Non-pigmented ciliary epithelial cell (primary cell): ENCODE measurements at regions not wholly inside any gene's neighbourhood (a gene's known extent, or its start where the extent isn't known, plus 50 kb on each side); places are given as distances from the start of the nearest gene placed in this dataset.
A peak's percentile ranks its signal among the peaks of the same experiment; 100 is the strongest.
"Not testable (repeated sequence)": the region's sequence is repeated elsewhere in the genome, so short reads cannot be mapped to it uniquely, and the experiment has no call there.

Source experiments
- DNase-seq: peaks from one replicate; pipeline ENCODE4 v3.0.0-alpha.2; 2010; ENCODE audit warnings: low read depth

DNA sequence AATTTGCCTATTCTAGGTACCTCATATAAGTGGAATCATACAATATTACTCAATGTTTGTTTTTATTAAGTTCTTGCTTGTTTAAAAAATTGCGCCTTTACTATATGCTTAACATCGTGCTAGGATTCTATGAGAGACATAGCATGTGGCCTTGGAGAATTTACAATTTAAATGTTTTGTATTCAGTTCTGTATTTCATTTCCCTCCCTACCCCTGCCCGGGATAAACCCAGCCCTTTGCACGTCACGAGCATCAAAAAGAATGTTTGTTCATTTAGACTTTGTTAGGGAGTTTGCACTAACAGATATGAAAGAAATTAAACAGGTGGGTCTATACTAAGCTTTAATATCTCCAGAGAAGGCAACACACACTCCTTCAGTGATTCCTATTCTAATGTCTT is 75.7 kb downstream of the C18orf54 start:
- no peak for DNase-seq

- DNase-seq, result no peak
Observed at GRCh38 chr18:54433857-54434256, 76.2 kb downstream of the C18orf54 start.

DNA sequence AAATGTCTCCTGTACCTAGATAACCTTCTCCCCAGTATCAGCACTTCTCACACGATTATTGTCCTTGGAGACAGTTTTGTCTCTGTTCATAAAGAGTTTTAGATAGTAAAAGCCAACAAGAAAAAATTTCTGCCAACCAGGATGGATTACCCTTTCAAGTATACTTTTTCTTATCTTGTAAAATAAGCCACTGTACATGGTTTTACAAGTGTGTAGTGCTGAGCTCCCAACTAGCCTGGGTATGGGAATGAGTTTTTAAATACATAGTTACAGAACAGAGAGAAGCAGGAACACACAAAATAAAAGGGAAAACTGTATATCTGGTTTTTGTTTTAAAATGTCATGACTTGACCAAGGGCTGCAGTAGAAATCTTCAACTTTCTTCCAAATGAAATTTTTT is 76.7 kb downstream of the C18orf54 start:
- DNase-seq, result no peak

- no peak for DNase-seq
Observed at GRCh38 chr18:54436501-54436900, 78.8 kb downstream of the C18orf54 start.

DNA sequence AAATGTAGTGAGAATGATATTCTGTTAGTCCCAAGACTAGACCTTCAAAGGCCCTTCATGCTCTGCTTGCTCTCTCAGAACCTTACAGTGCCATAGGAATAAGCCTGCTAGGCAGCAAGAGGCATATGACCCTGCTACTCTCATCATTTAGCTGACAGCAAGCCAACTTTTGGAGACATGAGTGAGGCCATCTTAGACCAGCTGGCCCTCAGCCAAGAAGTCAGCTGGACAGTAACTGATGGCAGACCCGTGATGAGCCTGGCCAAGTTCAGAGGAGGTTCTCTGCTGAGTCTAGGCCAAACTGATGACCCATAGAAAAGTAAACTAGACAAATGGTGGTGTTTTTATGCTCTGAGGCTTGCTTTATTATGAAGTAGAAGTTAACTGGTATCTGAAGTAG is 82.6 kb downstream of the C18orf54 start:
- DNase-seq, result no peak

DNA sequence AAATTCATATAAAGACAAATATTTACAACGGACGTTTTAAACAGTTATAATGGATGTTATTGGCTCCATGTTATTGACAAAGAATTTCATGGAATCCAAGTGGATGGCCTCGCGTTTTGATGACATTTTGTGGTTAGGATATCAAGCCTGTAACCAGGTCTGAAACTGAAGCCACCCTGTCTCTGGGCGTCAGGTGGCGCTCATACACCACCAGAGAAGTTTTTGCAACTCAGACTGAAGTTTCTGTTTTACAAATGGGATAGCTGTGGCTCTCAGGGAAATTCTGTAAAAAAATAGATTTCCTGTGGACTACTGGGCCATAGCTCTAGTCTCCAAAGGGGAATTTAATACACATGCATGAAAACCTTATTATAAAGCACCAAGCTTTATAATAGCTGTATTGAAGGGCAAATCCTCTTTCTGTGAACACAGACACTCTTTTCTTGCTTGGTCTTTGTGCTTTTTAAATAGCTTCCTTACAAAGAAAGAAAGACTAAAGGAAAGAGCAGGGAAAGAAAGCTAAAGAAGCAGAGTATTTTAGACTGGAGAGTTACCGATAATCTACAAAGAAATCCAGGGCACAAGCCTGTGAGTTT is 86.7 kb downstream of the C18orf54 start:
- DNase-seq, result peak; percentile 32

DNA sequence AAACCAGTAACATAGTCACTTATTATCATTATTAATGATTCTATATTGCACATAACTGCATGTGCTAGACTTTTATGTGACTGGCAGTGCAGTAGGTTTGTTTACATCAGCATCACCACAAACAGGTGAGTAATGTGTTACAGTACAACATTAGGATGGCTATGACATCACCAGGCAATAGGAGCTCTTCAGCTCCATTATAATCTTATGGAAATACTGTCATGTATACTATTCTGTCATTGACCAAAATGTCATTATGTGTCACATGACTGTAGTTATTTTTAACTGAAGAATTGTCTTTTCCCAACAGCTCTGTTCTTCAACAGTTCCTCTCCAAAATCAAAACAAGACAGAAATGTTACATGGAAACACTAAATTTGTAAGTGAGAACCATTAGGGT is 96.3 kb downstream of the C18orf54 start:
- DNase-seq, result no peak

DNA sequence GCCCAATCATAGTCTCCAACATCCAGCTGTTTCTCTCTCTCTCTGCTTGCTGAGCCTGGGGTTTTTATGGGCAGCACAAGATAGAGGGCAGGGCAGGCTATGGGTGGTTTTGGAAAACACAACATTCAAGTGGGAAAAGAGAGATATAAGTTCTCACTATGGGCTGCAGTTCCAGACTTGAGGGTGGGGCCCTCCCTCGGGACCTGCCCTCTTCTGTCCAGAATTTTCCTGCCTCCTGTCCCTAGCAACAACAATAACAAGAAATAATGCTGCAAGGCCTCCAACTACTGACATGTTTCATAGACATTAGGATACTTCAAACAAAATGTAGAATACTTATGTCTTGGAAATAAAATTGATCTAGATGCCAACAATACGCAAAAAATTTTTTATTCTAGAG is 107.8 kb downstream of the C18orf54 start:
- DNase-seq, result no peak

DNA sequence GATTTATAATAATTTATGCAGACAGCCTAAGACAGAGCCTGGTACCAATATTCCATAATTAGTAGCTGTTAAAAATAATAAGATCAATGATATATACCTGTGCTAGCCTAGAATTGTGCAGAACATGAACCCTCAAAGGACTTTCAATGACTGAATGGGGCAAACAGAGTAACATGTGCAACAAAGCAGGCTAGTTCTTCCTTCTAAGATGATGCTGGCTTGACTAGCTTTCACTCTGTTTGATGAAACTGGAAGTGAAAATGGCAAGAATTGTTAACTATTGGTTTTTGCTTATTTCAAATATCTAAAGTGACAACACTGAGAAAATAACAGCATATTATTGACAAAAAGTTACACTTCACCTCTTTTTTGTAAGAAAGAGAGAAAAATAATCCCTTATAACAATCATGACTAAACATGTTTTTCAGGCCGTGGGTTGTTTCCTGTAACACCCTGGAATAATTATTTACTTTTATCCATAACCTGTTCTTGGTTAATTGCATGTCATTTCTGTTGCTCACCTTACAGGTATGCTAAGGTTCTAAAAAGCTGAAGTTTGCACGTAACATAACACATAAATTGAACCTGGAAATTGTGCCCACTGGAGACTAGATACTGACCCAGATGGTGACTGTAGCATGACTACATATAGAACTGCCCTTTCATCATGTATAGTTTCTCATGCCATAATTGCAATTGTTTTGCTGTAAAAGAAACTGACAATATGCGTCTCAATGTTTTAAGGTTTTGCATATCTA is 108.7 kb downstream of the C18orf54 start:
- no peak for DNase-seq

DNA sequence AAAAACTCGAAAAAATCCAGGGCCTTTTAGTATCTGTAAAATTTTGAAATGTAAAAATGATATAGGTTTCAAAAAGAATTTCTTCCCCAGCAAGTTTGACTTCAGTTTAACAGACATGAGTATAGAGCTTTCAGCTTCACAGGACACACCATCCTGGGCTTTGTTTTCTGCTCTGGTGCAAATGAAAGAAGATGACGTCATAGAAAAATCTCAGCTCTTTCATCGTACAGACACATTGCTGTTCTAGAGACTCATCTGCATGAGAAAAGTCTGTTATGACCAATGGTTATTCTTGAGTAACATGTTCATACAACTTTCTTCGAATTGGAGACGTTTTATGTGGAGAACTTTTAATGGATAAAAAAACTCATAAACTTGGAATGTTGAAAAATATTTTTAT is 111.7 kb upstream of the DYNAP start:
- DNase-seq, result no peak

DNA sequence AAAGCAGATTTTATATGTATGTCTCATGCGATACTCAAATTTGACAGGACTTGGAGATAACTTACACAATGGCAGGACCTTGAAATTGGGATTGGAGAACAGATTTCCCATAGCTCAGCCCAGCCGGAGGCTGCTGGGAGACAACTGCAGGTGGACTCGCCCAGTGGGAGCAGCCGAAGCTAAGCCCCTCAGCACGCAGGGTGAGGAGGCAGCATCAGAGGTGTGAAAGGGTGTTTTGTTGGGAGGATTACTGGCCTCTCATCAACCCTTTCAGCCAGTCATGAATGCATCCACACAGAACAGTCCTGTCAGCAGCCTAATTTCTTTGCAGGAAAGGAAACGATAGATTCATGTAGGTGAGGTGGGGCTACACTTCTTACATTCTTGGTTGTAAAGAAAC is 110.4 kb upstream of the DYNAP start:
- no peak for DNase-seq

DNA sequence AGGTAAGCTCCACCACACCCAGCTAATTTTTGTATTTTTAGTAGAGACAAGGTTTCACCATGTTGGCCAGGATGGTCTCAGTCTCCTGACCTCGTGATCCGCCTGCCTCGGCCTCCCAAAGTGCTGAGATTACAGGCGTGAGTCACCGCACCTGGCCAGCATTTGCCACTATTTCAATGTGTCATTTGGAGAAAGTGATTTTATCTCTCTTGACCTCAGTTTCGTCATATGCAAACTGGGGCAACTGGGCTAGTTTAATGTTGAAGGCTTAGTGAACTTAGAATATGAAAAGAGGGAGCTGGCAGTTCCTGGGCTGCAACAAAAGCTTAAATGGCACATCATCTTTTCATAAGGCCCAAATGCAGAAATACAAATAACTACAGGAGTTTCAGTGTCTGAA is 88.6 kb upstream of the DYNAP start:
- not testable (repeated sequence) for DNase-seq

DNA sequence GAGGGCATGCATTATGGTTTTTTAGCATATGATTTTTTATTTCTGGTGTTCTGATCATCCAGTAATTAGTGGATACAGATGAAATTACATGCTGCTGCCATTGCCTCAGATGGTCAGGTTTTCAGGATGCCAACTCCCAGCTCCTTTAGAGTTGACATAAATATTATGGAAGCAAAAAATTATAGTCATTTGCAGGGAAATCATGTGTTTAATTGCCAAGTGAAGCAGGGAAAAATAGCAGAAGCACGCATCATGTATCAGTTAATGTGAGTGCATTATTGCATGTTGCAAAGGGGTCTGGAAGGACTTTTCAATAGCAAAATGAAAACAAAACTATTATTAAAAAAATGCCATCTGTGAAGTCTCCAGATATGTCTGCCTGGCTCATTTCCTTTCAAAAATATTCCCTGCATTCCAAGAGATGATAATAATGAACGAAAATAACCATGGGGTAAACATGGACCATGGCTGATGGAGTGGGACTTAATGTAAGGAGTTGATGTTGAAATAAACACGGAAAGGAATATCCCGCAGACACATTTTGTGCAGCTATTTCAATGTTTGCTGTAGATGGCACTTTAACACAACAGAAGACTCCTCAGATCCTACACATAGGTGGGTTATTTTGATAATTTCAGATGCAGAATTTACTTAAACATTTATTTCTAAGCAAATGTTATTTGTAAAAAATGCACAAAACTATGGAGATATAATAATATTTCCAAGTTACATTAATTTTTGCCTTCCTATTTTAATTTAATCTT is 87.7 kb upstream of the DYNAP start:
- DNase-seq, result no peak

DNA sequence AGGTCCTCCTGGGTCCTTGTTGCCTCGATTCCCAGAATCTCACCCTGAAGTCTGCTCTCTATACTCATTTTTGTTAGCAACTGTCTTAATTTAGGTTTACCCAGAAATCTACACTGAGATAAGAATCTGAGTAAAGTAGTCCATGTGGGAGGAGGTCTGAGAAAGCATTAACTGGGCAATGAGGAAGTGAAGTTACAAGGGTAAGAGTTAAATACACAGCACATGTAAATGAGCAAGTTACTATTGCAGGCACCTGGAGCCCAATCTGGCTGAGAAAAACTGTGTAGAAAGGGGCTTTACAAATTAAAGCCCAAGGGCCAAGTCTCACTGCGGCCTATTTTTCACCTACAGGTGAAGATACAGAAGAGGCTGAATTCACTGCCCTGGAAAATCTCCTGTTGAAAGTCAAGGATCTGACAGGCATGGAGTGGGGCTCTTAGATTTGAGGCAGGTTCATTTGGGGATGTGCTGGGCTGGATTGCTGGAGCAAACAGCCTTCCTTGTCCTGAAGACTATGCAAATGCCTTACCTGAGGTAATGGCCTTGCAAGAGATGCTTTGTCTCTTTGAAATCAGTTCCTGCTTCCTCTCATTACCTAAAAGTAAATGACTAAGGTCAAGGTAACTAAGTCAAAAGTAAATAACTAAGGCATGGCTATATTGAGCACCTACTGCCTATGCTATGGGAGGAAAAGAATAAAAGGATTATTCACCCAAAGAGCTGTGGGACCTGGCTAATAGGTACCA is 84.4 kb upstream of the DYNAP start:
- DNase-seq, result no peak

GRCh38 chr18:54509793-54510192 is 81.3 kb upstream of the DYNAP start:
- DNase-seq, result no peak

DNA sequence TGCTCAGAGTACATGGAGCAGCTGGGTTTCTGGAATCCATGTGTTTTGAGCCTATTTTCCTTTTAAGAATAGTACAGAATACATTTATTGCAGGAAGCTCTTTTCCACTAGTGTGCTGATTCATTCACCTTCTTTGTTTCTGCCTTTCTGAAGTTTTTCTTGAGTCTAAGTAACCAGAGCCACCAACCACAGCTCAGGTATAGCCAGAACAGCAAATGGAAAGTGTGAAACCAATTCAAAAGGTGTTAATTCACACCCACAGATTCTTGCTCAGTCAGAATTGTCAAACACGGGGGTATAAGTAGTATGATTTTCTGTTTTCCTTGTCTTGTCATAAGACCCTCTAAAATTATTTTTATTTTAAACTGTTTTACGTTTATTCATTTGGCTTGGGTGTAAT is 75.9 kb upstream of the DYNAP start:
- no peak for DNase-seq

DNA sequence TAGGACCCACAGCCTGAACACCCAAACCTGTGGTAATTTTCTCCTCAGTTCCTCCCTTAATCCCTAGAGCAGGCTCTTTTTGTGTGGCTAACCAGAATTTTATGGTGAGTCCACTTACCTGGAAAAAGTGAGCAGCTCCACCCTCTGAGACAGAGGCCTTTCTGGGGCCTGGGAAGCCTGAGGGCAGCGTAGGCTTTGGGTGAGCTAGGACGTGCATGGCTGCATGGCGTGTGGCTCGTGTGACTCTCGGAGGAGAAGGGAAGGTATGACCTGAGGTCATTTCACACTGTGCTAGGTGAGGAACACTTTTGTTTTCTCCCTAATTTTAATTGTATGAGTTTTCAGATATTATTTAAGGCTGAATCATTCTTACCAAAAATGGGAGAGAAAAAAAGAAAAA is 73.5 kb upstream of the DYNAP start:
- no peak for DNase-seq

GRCh38 chr18:54521846-54522245 is 69.2 kb upstream of the DYNAP start:
- no peak for DNase-seq

DNA sequence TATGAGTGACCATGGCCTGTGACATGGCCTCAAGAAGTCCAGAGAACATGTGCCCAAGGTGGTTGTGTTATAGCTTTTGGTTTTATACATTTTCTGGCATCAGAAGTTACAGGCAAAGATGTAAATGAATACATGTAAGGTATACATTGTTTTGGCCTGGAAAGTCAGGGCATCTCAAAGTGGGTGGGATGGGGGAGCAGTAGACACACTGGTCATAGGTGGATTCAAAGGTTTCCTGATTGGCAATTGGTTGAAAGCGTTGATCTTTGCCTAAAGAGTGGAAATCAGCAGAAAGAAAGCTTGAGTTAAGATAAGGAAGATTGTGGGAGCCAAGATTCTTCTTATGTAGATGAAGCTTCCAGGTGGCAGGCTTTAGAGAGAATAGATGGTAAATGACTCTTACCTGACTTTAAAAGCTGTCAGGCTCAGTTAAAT is 62.1 kb upstream of the DYNAP start:
- DNase-seq, result no peak

DNA sequence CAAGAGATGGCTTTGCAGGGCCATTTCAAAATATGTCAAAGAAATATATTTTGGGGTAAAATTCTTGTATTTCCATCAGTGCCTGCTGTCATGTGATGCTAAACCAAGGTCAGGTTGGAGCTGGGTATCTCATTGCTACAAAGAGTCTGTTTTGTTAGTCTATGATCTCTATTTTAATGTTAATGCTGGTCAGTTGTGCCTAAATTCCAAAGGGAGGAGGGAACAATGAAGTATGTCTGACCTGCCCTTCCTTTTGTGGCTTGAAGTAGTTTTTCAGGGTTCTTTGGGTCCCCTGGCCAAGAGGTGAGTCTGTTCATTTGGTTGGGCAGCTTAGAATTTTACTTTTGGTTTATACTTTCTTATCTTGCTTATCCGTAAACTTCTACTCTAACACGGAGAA is 61.6 kb upstream of the DYNAP start:
- DNase-seq, result no peak

GRCh38 chr18:54530285-54530684 is 60.8 kb upstream of the DYNAP start:
- no peak for DNase-seq

DNA sequence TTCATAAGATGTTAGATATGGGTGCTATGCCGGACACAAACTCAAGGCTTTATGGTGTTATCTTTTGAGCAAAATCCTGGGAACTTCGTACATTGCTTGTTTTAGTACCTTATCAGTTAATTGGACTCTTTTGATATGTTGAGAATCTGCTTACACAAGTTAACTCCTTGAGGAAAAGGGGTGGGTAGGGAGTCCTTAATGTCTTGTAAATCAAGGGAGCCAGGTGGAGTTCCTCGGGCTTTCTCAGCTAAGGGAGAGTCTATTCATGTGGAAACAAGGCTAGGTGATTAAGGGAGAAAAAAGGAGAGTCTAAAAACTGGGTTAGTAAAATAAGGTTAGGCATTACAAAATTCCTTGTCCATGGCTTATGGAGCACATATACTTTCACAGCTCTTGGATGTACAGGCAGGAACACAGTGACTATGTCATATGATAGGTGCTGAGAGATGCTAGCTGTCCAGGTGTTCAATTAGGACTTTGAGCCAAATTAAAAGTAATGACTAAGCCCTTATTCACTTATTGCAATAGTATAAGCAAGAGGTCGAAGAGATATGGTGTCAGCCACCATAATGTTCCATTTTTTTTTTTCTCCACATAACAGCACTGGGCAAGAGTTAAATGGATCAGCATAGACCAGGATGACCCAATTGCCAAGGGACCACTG is 59.5 kb upstream of the DYNAP start:
- DNase-seq, result no peak
